ENCODE measurements at regions not wholly inside any gene's neighbourhood (a gene's known extent, or its start where the extent isn't known, plus 50 kb on each side); places are given as distances from the start of the nearest gene placed in this dataset.
"Not testable (repeated sequence)": the region's sequence is repeated elsewhere in the genome, so short reads cannot be mapped to it uniquely, and the experiment has no call there.

DNA sequence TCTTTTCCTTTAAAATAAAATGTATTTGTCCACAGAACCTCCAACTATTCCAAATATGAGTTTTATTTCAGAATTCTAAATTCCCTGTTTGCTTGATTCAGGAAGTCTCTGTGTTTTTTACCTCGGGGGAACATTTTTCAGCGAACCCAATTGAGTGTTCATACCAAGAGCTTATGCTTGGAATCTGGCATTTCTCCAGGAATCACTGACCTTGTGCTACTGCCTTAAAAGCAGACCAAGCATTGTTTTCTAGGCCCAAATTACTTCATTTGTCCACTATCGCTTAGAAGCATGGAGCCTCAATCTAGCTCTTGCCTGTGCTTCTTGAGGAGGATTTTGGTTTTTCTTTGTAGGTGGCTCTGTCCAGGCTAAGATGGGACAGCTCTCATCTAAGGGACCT, 59.4 kb downstream of the EBLN1 start:
- Histone ChIP-seq H3K27ac (no peak overlapping the region), H3K36me3 (no peaks in the 10 kb centered on the region), H3K27me3 (no peaks in the 10 kb centered on the region), H3K4me1 (no peaks in the 10 kb centered on the region), H3K9me3 (peaks cover 4% of the 10 kb centered on the region), H3K4me3 (no peak overlapping the region)
- WGBS, result 49% methylated on average over 3 of the region's 3 CpGs
- DNase-seq (ENCODE audit: low spot score in 2 of 2), result no peak
- TF ChIP-seq, protein P1, sequence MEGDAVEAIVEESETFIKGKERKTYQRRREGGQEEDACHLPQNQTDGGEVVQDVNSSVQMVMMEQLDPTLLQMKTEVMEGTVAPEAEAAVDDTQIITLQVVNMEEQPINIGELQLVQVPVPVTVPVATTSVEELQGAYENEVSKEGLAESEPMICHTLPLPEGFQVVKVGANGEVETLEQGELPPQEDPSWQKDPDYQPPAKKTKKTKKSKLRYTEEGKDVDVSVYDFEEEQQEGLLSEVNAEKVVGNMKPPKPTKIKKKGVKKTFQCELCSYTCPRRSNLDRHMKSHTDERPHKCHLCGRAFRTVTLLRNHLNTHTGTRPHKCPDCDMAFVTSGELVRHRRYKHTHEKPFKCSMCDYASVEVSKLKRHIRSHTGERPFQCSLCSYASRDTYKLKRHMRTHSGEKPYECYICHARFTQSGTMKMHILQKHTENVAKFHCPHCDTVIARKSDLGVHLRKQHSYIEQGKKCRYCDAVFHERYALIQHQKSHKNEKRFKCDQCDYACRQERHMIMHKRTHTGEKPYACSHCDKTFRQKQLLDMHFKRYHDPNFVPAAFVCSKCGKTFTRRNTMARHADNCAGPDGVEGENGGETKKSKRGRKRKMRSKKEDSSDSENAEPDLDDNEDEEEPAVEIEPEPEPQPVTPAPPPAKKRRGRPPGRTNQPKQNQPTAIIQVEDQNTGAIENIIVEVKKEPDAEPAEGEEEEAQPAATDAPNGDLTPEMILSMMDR (IDR thresholded peaks at IDR 0.05), result no peak
- TF ChIP-seq EP300 (IDR thresholded peaks at IDR 0.05) (no peak), POLR2AphosphoS5 (IDR thresholded peaks at IDR 0.05) (no peak), POLR2A (IDR thresholded peaks at IDR 0.05) (no peak)

DNA sequence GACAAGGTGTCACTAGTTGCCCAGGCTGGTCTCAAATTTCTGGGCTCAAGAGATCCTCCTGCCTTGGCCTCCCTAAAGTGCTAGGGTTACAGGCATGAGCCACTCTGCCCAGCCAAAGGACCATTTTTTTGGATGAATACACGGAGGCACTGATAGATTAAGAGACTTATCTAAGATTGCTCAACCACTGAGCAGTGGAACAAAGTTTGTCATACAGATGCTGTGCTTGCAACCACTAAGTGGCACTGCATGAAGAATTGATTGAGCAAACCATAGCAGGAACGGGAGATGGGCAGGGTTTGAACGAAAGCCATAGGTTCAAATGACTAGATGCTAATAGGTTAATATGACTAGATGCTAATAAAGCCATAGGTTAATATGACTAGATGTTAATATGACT, 61.1 kb downstream of the EBLN1 start:
- Histone ChIP-seq H3K9me3 (peaks cover 4% of the 10 kb centered on the region), H3K4me1 (no peaks in the 10 kb centered on the region), H3K27me3 (no peaks in the 10 kb centered on the region), H3K4me3 (no peak overlapping the region), H3K27ac (no peak overlapping the region), H3K36me3 (no peaks in the 10 kb centered on the region)
- no peak for TF ChIP-seq EP300 (IDR thresholded peaks at IDR 0.05)
- TF ChIP-seq, protein P1 (IDR thresholded peaks at IDR 0.05), result no peak
- TF ChIP-seq POLR2A (IDR thresholded peaks at IDR 0.05), result no peak
- no peak for TF ChIP-seq POLR2AphosphoS5 (IDR thresholded peaks at IDR 0.05)
- no peak for DNase-seq (ENCODE audit: low spot score in 2 of 2)
- 68% methylated on average over 3 of the region's 3 CpGs for WGBS

DNA sequence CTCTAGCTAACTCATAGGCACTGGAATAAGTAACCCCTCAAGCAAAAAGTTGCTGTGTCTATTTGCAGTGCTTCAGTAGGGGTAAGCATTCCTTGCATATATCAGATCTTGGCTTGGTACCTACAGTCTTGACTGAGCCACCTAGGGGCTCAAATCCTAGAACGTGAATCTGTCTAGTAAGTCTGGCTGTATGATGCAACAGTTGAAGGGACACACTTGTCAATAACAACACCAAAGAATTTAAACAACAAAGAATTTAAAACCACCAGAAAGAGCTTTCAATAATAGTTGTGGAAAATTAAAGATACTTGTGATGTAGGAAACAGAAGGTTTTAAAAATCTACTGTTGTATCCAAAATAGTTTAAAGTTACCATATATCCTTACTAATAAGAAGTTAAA, 65.4 kb downstream of the EBLN1 start:
- DNase-seq (ENCODE audit: low spot score in 2 of 2), result no peak
- H3K27me3 ChIP-seq, result no peaks in the 10 kb centered on the region
- H3K9me3 ChIP-seq, result peaks cover 4% of the 10 kb centered on the region
- no peak for TF ChIP-seq EP300 (IDR thresholded peaks at IDR 0.05)
- TF ChIP-seq, protein P1 (IDR thresholded peaks at IDR 0.05), result no peak
- no peak for TF ChIP-seq POLR2AphosphoS5 (IDR thresholded peaks at IDR 0.05)
- no peak for TF ChIP-seq POLR2A (IDR thresholded peaks at IDR 0.05)
- no peaks in the 10 kb centered on the region for H3K4me1 ChIP-seq
- no peak overlapping the region for H3K4me3 ChIP-seq
- no peaks in the 10 kb centered on the region for H3K36me3 ChIP-seq
- 62% methylated on average over 1 of the region's 1 CpG for WGBS
- H3K27ac ChIP-seq, result no peak overlapping the region

DNA sequence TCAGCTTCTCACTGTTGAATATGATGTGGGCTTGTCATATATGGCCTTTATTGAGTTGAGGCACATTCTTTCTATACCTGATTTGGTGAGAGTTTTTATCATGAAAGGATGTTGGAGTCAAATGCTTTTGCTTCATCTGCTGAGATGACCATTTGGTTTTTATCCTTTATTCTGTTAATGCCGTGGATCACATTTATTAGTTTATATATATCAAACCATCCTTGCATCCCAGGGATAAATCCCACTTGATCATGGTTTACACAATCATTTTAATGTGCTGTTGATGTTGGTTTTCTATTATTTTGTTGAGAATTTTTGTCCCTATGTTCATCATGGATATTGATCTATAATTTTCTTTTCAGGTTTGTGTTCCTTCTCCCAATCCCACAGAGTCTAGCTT, 67.0 kb downstream of the EBLN1 start:
- Histone ChIP-seq H3K27ac (no peak overlapping the region), H3K4me1 (no peaks in the 10 kb centered on the region), H3K36me3 (no peaks in the 10 kb centered on the region), H3K27me3 (no peaks in the 10 kb centered on the region), H3K9me3 (peaks cover 4% of the 10 kb centered on the region), H3K4me3 (no peak overlapping the region)
- no peak for TF ChIP-seq EP300 (IDR thresholded peaks at IDR 0.05)
- TF ChIP-seq POLR2AphosphoS5 (IDR thresholded peaks at IDR 0.05), result no peak
- TF ChIP-seq POLR2A (IDR thresholded peaks at IDR 0.05), result no peak
- TF ChIP-seq, protein P1 (IDR thresholded peaks at IDR 0.05), result no peak
- WGBS, result 93% methylated on average over 1 of the region's 1 CpG
- DNase-seq (ENCODE audit: low spot score in 2 of 2), result no peak

DNA sequence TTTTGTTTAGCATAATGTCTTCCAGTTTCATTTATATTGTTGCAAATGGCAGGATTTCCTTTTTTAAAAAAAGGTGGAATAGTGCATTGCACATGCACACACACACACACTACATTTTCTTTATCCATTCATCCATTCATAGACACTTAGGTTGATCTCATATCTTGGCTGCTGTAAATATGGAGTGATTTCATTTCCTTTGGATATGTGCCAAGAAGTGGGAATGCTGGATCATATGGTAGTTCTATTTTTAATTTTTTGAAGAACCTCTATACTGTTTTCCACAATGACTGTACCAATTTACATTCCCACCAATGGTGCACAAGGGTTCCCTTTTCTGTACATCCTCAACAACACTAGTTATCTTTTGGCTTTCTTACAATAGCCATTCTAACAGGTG, 68.9 kb downstream of the EBLN1 start:
- Histone ChIP-seq H3K4me3 (no peak overlapping the region), H3K27me3 (no peaks in the 10 kb centered on the region), H3K4me1 (no peaks in the 10 kb centered on the region), H3K36me3 (no peaks in the 10 kb centered on the region), H3K27ac (no peak overlapping the region), H3K9me3 (peaks cover 4% of the 10 kb centered on the region)
- no peak for TF ChIP-seq EP300 (IDR thresholded peaks at IDR 0.05)
- TF ChIP-seq, protein P1 (IDR thresholded peaks at IDR 0.05), result no peak
- no peak for TF ChIP-seq POLR2AphosphoS5 (IDR thresholded peaks at IDR 0.05)
- no peak for TF ChIP-seq POLR2A (IDR thresholded peaks at IDR 0.05)
- no peak for DNase-seq (ENCODE audit: low spot score in 2 of 2)

DNA sequence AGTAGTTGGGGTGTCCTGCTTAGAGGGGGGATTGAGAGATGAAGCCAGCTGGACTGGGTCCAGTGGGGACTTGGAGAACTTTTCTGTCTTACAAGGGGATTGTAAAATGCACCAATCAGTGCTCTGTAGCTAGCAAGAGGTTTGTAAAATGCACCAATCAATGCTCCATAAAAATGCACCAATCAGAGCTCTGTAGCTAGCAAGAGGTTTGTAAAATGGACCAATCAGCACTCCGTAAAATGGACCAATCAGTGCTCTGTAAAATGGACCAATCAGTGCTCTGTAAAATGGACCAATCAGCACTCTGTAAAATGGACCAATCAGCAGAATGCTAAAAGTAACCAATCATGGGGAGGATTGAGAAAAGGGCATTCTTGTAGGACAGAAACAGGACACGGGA, 71.9 kb downstream of the EBLN1 start:
- H3K4me1 ChIP-seq; H3K9me3 ChIP-seq; H3K27me3 ChIP-seq; DNase-seq (ENCODE audit: low spot score in 2 of 2); H3K4me3 ChIP-seq; H3K36me3 ChIP-seq; H3K27ac ChIP-seq: not testable (repeated sequence)
- 94% methylated on average over 2 of the region's 2 CpGs for WGBS
